ENCODE measurements at regions not wholly inside any gene's neighbourhood (a gene's known extent, or its start where the extent isn't known, plus 50 kb on each side); places are given as distances from the start of the nearest gene placed in this dataset.
"Not testable (repeated sequence)": the region's sequence is repeated elsewhere in the genome, so short reads cannot be mapped to it uniquely, and the experiment has no call there.

GRCh38 chr17:20681746-20682722, 102.5 kb downstream of the CDRT15L2 start:
- H3K4me3 ChIP-seq (ENCODE audit: low read depth, low read length); H3K9me3 Mint-ChIP-seq (ENCODE audit: unreplicated experiment); H3K4me1 Mint-ChIP-seq (ENCODE audit: low read depth, unreplicated experiment); H3K27me3 Mint-ChIP-seq (ENCODE audit: insufficient read depth, unreplicated experiment); H3K27me3 ChIP-seq (replicated peaks; ENCODE audit: control insufficient read depth, insufficient read depth, low read length); H3K4me3 Mint-ChIP-seq (ENCODE audit: unreplicated experiment); H3K27ac Mint-ChIP-seq (ENCODE audit: unreplicated experiment); H3K36me3 Mint-ChIP-seq (ENCODE audit: insufficient read depth, unreplicated experiment); CTCF ChIA-PET; DNase-seq; H3K9me3 ChIP-seq; H3K36me3 ChIP-seq (ENCODE audit: control insufficient read depth, insufficient read depth, low read length); POLR2A ChIA-PET; BruUV-seq (replicated peaks); intact Hi-C loops (cut with micrococcal nuclease; ENCODE audit: unreplicated experiment); H3K4me1 ChIP-seq: not testable (repeated sequence)

DNA sequence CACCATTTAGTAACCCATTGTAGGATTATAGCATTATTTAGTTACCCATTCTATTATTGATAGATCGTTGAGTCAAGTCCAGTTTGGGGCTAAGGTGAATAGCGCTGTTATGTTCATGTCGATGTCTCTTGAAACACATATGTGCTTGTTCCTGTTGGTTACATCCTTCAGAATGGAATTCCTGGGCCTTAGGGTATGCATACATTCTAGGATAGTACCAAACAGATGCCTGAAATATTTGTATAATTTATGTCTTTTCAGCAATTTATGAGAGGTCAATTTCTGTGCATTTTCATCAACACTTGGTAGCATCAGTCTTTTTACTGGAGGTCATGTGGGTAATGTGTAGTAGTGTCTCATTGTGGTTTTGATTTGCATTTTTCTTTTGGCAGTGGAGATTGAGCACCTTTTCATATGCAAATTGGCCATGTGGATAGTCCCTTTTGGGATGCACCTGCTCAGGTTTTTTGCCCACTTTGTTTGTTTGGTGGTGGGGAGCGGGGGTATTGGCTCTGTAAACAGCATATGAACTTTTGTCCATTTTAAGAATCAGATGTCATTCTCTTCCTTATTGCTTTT, 104.2 kb downstream of the CDRT15L2 start:
- H3K36me3 Mint-ChIP-seq (ENCODE audit: insufficient read depth, unreplicated experiment); H3K4me3 ChIP-seq (ENCODE audit: low read depth, low read length); H3K9me3 ChIP-seq; H3K27me3 Mint-ChIP-seq (ENCODE audit: insufficient read depth, unreplicated experiment); POLR2A ChIA-PET; H3K27me3 ChIP-seq (replicated peaks; ENCODE audit: control insufficient read depth, insufficient read depth, low read length); H3K9me3 Mint-ChIP-seq (ENCODE audit: unreplicated experiment); H3K4me1 ChIP-seq; H3K27ac Mint-ChIP-seq (ENCODE audit: unreplicated experiment); DNase-seq; intact Hi-C loops (cut with micrococcal nuclease; ENCODE audit: unreplicated experiment); BruUV-seq (replicated peaks); H3K4me1 Mint-ChIP-seq (ENCODE audit: low read depth, unreplicated experiment); H3K4me3 Mint-ChIP-seq (ENCODE audit: unreplicated experiment); CTCF ChIA-PET; H3K36me3 ChIP-seq (ENCODE audit: control insufficient read depth, insufficient read depth, low read length): not testable (repeated sequence)

DNA sequence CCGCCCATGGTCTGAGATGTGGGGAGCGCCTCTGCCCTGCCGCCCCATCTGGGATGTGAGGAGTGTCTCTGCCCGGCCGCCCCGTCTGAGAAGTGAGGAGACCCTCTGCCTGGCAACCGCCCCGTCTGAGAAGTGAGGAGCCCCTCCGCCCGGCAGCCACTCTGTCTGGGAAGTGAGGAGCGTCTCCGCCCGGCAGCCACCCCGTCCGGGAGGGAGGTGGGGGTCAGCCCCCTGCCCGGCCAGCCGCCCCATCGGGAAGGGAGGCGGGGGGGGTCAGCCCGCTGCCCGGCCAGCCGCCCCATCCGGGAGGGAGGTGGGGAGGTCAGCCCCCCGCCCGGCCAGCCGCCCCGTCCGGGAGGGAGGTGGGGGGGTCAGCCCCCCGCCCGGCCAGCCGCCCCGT, 105.5 kb downstream of the CDRT15L2 start:
- H3K27me3 Mint-ChIP-seq (ENCODE audit: insufficient read depth, unreplicated experiment); H3K36me3 ChIP-seq (ENCODE audit: control insufficient read depth, insufficient read depth, low read length); H3K4me3 Mint-ChIP-seq (ENCODE audit: unreplicated experiment); POLR2A ChIA-PET; H3K4me1 ChIP-seq; H3K9me3 ChIP-seq; H3K4me1 Mint-ChIP-seq (ENCODE audit: low read depth, unreplicated experiment); DNase-seq; H3K27ac Mint-ChIP-seq (ENCODE audit: unreplicated experiment); H3K4me3 ChIP-seq (ENCODE audit: low read depth, low read length); CTCF ChIA-PET; H3K9me3 Mint-ChIP-seq (ENCODE audit: unreplicated experiment); H3K36me3 Mint-ChIP-seq (ENCODE audit: insufficient read depth, unreplicated experiment); BruUV-seq (replicated peaks); H3K27me3 ChIP-seq (replicated peaks; ENCODE audit: control insufficient read depth, insufficient read depth, low read length); intact Hi-C loops (cut with micrococcal nuclease; ENCODE audit: unreplicated experiment): not testable (repeated sequence)

DNA sequence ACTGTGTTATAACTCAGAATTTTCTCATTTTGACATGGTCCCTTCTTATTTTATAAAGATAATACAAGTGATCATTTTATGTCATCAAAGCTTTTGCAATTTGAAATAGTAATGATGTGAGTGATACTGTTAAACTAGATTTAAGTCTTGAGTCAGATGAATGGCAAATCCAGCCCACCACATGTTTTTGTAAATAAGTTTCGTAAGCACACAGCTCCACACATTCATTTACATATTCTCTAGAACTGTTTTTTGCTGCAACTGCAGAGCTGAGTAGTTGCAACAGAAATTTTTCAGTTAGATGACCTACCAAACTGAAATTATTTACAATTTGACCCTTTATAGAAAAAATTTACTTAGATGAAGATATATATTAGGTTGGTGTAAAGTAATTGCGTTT, 108.1 kb downstream of the CDRT15L2 start:
- H3K4me1 ChIP-seq; POLR2A ChIA-PET; H3K36me3 Mint-ChIP-seq (ENCODE audit: insufficient read depth, unreplicated experiment); H3K4me3 ChIP-seq (ENCODE audit: low read depth, low read length); BruUV-seq (replicated peaks); H3K27ac Mint-ChIP-seq (ENCODE audit: unreplicated experiment); H3K27me3 ChIP-seq (replicated peaks; ENCODE audit: control insufficient read depth, insufficient read depth, low read length); H3K36me3 ChIP-seq (ENCODE audit: control insufficient read depth, insufficient read depth, low read length); CTCF ChIA-PET; H3K9me3 Mint-ChIP-seq (ENCODE audit: unreplicated experiment); H3K4me3 Mint-ChIP-seq (ENCODE audit: unreplicated experiment); H3K4me1 Mint-ChIP-seq (ENCODE audit: low read depth, unreplicated experiment); H3K27me3 Mint-ChIP-seq (ENCODE audit: insufficient read depth, unreplicated experiment); DNase-seq; intact Hi-C loops (cut with micrococcal nuclease; ENCODE audit: unreplicated experiment); H3K9me3 ChIP-seq: not testable (repeated sequence)

DNA sequence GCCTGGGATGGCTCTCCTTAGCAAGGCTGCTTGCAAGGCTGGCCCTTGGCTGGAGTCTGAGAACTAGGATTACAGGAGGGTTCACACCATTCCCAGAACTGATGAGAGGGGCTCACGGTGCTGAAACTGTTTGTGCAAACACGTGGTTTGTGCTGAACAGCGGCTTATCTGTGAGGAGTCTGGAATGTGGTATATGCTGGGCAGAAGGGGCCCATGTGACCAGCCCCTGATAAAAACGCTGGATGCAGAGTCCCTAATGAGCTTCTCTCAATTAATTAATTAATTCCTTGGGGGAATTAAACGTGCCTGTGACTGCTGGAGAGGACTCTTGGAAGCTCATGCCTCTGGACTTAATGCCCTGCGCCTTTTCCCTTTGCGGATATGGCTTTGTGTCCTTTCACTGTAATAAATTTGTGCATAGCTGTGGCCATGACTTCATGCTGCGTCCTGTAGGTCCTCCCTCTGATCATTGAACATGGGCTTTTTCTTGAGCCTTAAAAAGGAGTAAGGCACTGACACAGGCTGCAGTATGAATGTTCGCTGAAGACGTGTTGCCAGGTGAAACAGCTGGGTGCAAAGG, 109.7 kb downstream of the CDRT15L2 start:
- H3K9me3 ChIP-seq; CTCF ChIA-PET; H3K36me3 ChIP-seq (ENCODE audit: control insufficient read depth, insufficient read depth, low read length); POLR2A ChIA-PET; H3K27me3 ChIP-seq (replicated peaks; ENCODE audit: control insufficient read depth, insufficient read depth, low read length); H3K4me1 Mint-ChIP-seq (ENCODE audit: low read depth, unreplicated experiment); BruUV-seq (replicated peaks); H3K27me3 Mint-ChIP-seq (ENCODE audit: insufficient read depth, unreplicated experiment); H3K4me3 ChIP-seq (ENCODE audit: low read depth, low read length); H3K4me3 Mint-ChIP-seq (ENCODE audit: unreplicated experiment); DNase-seq; H3K9me3 Mint-ChIP-seq (ENCODE audit: unreplicated experiment); H3K27ac Mint-ChIP-seq (ENCODE audit: unreplicated experiment); H3K4me1 ChIP-seq; intact Hi-C loops (cut with micrococcal nuclease; ENCODE audit: unreplicated experiment); H3K36me3 Mint-ChIP-seq (ENCODE audit: insufficient read depth, unreplicated experiment): not testable (repeated sequence)

DNA sequence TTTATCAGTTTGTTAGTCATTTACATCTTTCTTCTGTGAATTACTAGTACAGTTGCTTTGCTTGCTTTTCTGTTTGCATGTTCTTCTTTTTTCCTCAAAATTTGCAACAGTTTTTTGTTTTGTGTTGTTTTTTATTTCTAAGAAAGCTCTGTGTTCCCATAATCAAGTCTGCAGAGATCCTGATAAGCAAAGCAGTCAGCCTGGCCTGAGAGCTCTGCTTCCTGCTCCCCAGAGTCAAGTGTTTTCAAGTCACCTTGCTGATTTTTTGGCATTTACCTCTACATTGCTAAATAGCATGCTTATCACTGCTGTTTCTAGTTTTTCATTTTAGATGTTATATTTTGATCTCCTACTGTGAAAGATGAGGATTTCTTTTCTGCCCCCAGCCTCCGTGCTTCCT, 113.2 kb downstream of the CDRT15L2 start:
- H3K4me1 ChIP-seq; H3K9me3 ChIP-seq; H3K36me3 Mint-ChIP-seq (ENCODE audit: insufficient read depth, unreplicated experiment); DNase-seq; H3K36me3 ChIP-seq (ENCODE audit: control insufficient read depth, insufficient read depth, low read length); H3K27ac Mint-ChIP-seq (ENCODE audit: unreplicated experiment); BruUV-seq (replicated peaks); H3K4me3 Mint-ChIP-seq (ENCODE audit: unreplicated experiment); POLR2A ChIA-PET; H3K27me3 Mint-ChIP-seq (ENCODE audit: insufficient read depth, unreplicated experiment); CTCF ChIA-PET; H3K4me1 Mint-ChIP-seq (ENCODE audit: low read depth, unreplicated experiment); H3K9me3 Mint-ChIP-seq (ENCODE audit: unreplicated experiment); H3K4me3 ChIP-seq (ENCODE audit: low read depth, low read length); H3K27me3 ChIP-seq (replicated peaks; ENCODE audit: control insufficient read depth, insufficient read depth, low read length); intact Hi-C loops (cut with micrococcal nuclease; ENCODE audit: unreplicated experiment): not testable (repeated sequence)

GRCh38 chr17:20695871-20696270, 116.3 kb downstream of the CDRT15L2 start:
- POLR2A ChIA-PET; intact Hi-C loops (cut with micrococcal nuclease; ENCODE audit: unreplicated experiment); H3K4me3 ChIP-seq (ENCODE audit: low read depth, low read length); H3K9me3 Mint-ChIP-seq (ENCODE audit: unreplicated experiment); H3K9me3 ChIP-seq; H3K4me1 ChIP-seq; H3K27me3 Mint-ChIP-seq (ENCODE audit: insufficient read depth, unreplicated experiment); H3K27ac Mint-ChIP-seq (ENCODE audit: unreplicated experiment); BruUV-seq (replicated peaks); H3K4me3 Mint-ChIP-seq (ENCODE audit: unreplicated experiment); CTCF ChIA-PET; DNase-seq; H3K27me3 ChIP-seq (replicated peaks; ENCODE audit: control insufficient read depth, insufficient read depth, low read length); H3K4me1 Mint-ChIP-seq (ENCODE audit: low read depth, unreplicated experiment); H3K36me3 Mint-ChIP-seq (ENCODE audit: insufficient read depth, unreplicated experiment); H3K36me3 ChIP-seq (ENCODE audit: control insufficient read depth, insufficient read depth, low read length): not testable (repeated sequence)
